ENCODE measurements at regions not wholly inside any gene's neighbourhood (a gene's known extent, or its start where the extent isn't known, plus 50 kb on each side); places are given as distances from the start of the nearest gene placed in this dataset.

GRCh38 chr12:116459916-116460663, 99.1 kb upstream of the MAP1LC3B2 start:
- TF ChIP-seq CTCF (IDR thresholded peaks at IDR 0.05) (no peak), POLR2A (IDR thresholded peaks at IDR 0.05) (no peak)

Data from right lobe of liver (tissue), 4 donors.